ENCODE measurements at regions not wholly inside any gene's neighbourhood (a gene's known extent, or its start where the extent isn't known, plus 50 kb on each side); places are given as distances from the start of the nearest gene placed in this dataset.

- intact Hi-C loops (cut with DNase I): loop anchor here in 3 of 10 donors (5.0 to 10.0 kb wide), 3 partner anchors 103 to 115 kb away; partner anchors contain the start of gene B3GNT2 (in 3 of the 3)
- DNase-seq: peak in 1 of 2 donors; percentile 34
- H3K36me3 ChIP-seq: no peaks in the 10 kb centered on the region
- H3K27me3 ChIP-seq: no peaks in the 10 kb centered on the region
- H3K4me1 ChIP-seq: peaks cover 8 to 61% (median 48%) of the 10 kb centered on the region in 9 donors
- no peak for TF ChIP-seq CTCF (IDR thresholded peaks at IDR 0.05)
- WGBS, 2 donors: 30 to 44% methylated on average over 17 of the region's 17 CpGs
- ATAC-seq: peak in 5 of 8 donors; percentile 17 to 55 (median 41)
- peak overlapping the region in 8 of 10 donors; percentile 8 to 79 (median 50) for H3K27ac ChIP-seq
- peak overlapping the region in 5 of 10 donors; percentile 7 to 20 (median 16) for H3K4me3 ChIP-seq
- no peaks in the 10 kb centered on the region for H3K9me3 ChIP-seq
These were observed 113.7 kb downstream of the B3GNT2 start for GRCh38 chr2:62309465-62310091.

DNA sequence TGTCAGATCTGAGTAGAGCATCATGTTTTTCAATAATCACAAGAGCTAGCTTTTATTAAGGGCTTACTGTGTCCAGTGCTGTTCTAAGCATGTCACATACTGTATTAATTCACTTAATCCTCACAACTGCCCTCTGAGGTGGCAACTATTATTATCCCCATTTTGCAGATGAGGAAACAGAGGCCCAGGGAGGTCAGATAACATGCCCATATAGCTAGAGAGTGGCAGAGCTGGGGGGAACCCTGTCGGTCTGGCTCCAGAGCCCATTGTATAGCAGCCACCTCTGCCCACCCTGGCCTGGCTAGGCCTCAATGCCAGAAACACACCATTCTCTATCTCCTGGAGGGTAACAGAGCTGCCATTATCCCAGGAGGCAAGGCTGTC is 113.2 kb downstream of the B3GNT2 start:
- no peaks in the 10 kb centered on the region for H3K27me3 ChIP-seq
- intact Hi-C loops (cut with DNase I): loop anchor here in 3 of 10 donors (5.0 to 10.0 kb wide), 3 partner anchors 103 to 114 kb away; partner anchors contain the start of gene B3GNT2 (in 3 of the 3)
- 100% methylated on average over 1 of the region's 1 CpG for whole genome bisulfite sequencing, 2 donors
- peaks cover 8 to 66% (median 53%) of the 10 kb centered on the region in 9 donors for H3K4me1 ChIP-seq
- no peak overlapping the region for H3K4me3 ChIP-seq
- peak overlapping the region in 8 of 10 donors; percentile 8 to 79 (median 50) for H3K27ac ChIP-seq
- no peak for ATAC-seq
- TF ChIP-seq CTCF (IDR thresholded peaks at IDR 0.05): no peak
- H3K9me3 ChIP-seq: no peaks in the 10 kb centered on the region
- DNase-seq: no peak
- H3K36me3 ChIP-seq: no peaks in the 10 kb centered on the region

DNA sequence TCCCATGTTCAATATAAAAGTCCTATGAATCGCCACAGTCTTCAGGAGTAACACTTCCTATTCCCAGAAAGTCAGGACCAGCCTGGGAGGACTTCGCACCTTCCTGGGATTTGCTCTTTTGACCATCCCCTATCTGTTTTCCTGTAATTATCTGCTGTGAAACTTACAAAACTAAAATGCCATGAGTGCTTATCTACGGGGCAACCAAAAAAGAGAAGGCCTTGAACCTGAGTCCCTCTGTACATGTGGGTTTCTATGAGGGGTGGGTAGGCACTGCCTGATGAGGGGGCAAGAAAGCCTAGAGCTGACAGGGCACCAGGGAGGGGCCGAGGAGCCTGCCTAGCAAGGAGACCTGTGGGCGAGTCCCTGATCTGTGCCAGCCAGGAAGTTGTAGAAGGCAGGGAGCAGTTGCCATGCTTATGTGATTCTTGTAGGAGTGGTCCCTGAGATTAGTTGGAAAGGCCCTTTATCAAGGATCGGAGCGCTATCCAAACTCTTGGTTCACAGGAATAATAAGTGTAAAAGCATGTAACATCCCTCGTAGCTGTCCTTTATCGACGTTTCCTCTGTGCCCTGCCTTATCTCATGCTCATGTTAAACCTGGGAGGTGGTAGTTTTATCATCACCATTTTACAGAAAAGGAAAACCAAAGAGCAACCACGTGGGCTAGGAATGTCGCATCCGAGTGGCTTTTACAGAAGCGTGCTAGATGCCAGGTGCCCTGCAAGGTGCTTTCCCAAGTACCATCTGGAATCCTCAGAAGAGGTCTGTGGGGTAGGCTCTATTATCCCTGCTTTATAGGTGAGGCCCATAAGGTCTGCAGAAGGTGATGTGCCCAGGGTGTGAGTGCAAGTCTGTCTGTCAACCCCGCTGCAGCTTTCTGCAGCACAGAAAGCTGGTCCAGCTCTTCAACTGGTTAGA is 111.8 kb downstream of the B3GNT2 start:
- H3K4me1 ChIP-seq: peaks cover 8 to 69% (median 56%) of the 10 kb centered on the region in 9 donors
- H3K36me3 ChIP-seq: no peaks in the 10 kb centered on the region
- no peak for TF ChIP-seq CTCF (IDR thresholded peaks at IDR 0.05)
- DNase-seq (no peak), ATAC-seq (no peak)
- WGBS, 2 donors: 76 to 79% methylated on average over 15 of the region's 15 CpGs
- H3K27me3 ChIP-seq: no peaks in the 10 kb centered on the region
- H3K27ac ChIP-seq: peak overlapping the region in 7 of 10 donors; percentile 3 to 64 (median 52)
- intact Hi-C loops (cut with DNase I): loop anchor here in 3 of 10 donors (5.0 to 10.0 kb wide), 3 partner anchors 105 to 113 kb away; partner anchors contain the start of gene B3GNT2 (in 3 of the 3)
- H3K4me3 ChIP-seq: no peak overlapping the region
- H3K9me3 ChIP-seq: no peaks in the 10 kb centered on the region

Data from heart right ventricle (tissue), 16 donors.